HG02938 (cell line): ENCODE measurements at regions not wholly inside any gene's neighbourhood (a gene's known extent, or its start where the extent isn't known, plus 50 kb on each side); places are given as distances from the start of the nearest gene placed in this dataset.

Experiments
- ATAC-seq: cut with Tn5 transposase; IDR thresholded peaks from one replicate; pipeline ENCODE4 v1.9.1; 2021; ENCODE audit warnings: mild to moderate bottlenecking, moderate library complexity; ENCODE audit not compliant: unreplicated experiment

- no peak for ATAC-seq
Measured at GRCh38 chr5:98621821-98622220, 151.6 kb upstream of the RGMB start.

DNA sequence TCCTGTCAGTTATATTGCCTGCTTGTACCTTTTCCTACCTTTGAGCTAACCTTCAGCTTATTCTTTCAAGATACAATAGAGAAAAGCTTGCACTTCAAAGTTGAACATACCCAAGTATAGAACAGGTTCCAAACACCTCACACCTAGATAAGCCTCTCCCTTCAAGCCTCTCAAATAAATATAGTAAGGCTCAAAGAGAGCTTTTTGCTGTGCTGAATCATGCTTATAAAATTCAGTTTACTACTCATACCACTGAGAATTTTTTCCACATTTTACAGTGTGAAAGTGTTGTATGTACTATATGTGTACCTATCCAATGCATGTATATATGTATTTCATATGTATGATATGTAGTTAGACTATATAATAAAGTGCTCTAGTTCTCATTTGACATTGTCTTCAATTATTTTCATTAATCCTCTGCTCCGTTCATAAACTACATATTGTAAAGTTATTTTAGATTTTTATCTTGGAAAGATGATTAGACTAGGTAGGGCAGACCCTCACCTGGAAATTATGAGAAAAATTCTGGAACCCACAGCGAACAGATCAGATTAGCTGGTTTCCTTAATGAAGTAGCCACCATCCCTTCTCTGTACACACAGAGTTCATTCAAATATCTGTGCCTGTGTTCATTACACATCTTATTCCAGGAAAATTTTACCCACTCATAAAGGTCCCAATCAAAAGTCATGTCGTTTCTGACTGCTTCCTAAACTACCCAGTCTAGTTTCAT, 149.2 kb upstream of the RGMB start:
- ATAC-seq, result no peak

DNA sequence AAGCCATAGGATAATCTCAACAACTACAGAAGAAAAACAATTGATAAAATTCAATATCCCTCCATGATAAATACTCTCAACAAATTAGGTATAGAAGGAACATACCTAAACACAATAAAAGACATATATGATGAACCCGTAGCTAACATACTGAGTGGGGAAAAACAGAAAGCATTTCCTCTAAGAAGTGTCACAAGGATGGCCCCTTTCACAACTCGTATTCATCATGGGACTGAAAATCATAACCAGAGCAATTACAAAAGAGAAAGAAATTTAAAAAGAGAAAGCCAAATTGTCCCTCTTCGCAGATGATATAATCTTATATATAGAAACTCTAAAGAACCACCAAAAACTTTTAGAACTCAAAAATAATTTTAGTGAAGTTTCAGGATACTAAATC, 146.3 kb upstream of the RGMB start:
- no peak for ATAC-seq

DNA sequence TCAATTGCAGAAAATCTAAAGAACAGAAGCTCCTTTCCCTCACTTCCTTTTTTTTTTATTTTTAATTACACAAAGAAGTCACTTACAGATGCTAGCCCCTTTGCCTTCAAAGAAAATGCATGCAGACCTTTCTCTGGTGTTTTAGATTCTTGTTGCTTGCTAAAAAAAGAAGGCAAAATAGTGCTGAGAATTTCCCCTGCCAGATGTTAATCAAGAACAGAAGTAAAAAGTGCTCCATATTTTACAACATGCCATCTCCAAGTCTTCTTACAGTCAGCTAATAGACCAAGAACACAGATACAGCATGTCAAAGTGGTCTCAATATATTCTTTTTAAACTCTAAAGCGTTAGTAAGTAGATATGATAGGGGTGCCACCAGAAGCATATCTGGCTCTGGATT, 142.8 kb upstream of the RGMB start:
- no peak for ATAC-seq

DNA sequence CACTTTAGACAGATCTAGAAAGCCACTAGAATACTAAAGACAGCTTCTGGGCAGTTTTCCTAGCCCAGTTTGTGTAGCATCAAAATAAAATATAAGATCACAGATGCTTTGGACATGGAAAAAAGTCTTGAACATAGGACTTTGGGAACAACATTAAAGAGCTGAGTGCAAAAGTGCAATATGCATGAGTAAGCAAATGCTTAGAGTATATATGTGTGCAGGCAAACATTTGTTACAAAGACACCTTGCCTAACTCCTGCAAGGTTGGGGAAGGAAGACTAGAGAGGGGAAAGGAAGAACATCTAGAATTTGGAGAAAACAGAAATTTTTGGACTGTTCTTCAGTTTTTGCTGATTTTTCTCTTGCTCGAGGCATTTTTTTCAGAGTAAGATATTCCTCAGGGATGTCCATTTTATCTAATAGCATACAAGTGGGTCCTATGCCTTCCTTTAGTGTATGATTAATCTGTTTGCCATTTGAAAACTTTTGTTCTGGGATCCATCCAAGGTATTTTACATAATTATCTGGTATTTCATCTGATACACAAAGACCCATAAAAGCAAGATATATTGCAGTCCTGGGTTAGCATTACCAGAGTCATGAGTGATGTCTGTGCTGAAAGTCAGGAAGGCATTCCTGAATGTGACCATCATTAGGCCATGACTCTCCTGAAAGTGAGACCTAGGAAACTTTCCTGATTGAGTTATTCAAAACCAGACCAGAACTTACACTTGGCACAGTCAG, 142.0 kb upstream of the RGMB start:
- ATAC-seq, result no peak

GRCh38 chr5:98635656-98636055, 137.8 kb upstream of the RGMB start:
- no peak for ATAC-seq

- ATAC-seq, result no peak
Measured at GRCh38 chr5:98637116-98637515, 136.3 kb upstream of the RGMB start.

GRCh38 chr5:98637557-98637956, 135.9 kb upstream of the RGMB start:
- no peak for ATAC-seq

DNA sequence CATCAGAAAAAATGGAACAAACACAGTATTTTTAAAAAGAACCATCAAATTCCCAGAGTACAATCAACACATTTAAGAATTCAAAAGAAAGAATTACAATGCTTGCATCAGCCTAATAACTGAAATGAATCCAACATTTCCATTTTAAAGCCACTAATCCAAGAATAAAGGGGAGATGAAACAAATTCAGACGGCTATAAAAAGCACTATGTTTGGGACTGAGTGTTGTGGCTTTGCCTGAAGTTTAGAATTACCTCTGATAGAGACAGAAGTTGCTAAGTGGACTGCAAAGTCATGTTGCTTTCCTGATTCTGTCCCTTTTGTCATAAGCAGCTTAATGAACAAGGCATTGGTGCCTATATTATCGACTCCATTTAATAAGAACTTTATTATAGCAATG, 135.4 kb upstream of the RGMB start:
- ATAC-seq, result no peak

DNA sequence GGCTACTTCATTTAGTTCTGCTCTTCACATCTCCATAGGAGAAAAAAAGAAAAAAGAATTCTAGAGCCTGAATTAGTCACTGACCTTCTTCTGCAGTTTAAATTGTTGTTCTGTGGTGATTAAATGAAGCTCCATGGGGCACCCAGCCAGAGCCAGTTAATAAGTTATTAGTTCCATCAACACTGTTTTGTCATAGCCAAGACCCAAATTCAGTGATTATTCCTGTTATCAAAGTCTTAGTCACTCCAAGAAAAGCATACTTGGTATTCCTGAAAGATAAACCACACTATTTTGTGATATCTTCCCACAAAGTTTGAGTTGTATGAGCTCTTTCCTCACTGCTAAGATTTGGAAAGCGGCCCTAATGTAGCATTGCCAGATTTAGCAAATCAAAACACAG, 134.8 kb upstream of the RGMB start:
- ATAC-seq, result no peak

DNA sequence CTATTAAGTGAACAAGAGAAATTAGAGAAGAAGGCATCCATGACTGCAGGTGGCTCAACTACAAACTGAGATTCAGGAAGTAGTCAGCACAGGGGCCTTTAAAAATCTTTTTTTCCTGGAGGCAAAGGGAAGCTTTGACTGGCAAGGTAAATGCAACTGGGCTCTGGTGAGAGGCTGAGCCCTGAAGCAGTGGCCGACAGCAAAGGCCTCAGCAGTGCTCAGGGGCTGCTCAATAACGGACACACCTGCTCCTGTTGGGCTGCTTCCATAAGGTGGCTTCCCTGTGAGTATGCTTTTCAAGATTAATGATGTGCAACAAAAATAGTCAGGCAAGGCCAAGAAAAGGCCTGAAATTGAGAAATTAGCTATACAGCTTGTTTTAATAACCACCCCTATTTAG, 134.2 kb upstream of the RGMB start:
- ATAC-seq, result no peak

DNA sequence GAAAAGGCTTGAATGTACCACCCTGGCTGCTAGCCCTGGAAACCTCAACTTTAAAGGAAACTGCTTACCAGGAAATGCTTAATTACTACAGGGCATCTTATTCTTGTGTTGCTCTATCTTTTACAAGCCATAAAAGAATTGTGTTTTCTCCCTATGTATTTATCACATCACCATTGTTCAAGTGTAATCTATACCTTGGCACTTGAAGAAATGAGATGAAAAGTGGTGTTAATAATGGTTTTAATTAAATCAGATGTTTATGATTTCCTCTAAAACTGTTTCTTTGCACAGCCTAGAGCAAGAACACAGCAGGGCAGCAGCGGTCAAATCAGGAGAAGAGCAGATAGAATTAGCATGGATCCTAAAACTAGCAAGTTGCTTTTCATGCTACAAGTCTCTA, 131.8 kb upstream of the RGMB start:
- no peak for ATAC-seq

GRCh38 chr5:98643569-98643968, 129.9 kb upstream of the RGMB start:
- ATAC-seq, result no peak

GRCh38 chr5:98651715-98652114, 121.7 kb upstream of the RGMB start:
- ATAC-seq, result no peak

- no peak for ATAC-seq
Measured at GRCh38 chr5:98656125-98656795, 117.2 kb upstream of the RGMB start.

DNA sequence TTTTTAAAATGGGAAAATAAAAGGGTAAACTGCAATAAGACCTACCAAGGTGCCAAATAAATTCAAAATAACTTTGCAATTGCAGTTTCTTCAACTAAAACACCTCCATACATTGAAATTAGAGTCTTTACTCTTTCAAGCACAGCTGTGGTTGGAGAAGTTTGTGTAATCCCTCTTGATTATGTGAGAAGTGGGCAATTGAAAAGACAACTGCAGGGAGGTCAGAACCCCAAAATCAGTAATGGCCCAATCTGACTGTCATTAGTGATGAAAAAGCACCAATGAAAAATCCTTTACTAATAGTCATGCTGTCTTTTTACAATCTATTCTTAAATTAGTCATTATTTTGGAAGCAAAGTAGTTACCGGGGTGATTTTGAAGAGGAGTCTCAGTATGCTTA, 116.7 kb upstream of the RGMB start:
- no peak for ATAC-seq

- no peak for ATAC-seq
Measured at GRCh38 chr5:98657559-98657958, 115.9 kb upstream of the RGMB start.

- ATAC-seq, result no peak
Measured at GRCh38 chr5:98663521-98663920, 109.9 kb upstream of the RGMB start.

DNA sequence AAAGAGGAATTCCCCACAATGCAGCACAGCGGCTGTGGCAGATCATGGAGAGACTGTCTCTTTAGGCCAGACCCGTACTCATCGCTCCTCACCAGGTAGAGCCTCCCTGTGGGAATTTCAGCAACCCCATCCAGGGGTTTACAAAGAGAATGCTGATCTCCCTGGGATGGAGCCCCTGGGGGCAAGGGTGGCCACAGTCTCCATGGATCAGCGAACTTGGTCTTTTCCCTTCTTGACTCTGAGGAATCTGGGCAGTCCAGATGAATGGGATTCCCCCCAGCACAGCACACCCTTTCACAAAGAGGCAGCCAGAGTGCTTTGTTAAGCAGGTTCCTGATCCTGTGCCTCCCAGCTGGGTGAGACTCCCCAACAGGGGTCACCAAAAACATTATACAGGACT, 108.7 kb upstream of the RGMB start:
- ATAC-seq, result no peak

GRCh38 chr5:98679963-98680362, 93.5 kb upstream of the RGMB start:
- ATAC-seq, result no peak

- no peak for ATAC-seq
Measured at GRCh38 chr5:98690002-98690401, 83.5 kb upstream of the RGMB start.

GRCh38 chr5:98694902-98695301, 78.6 kb upstream of the RGMB start:
- no peak for ATAC-seq
